ENCODE measurements at regions not wholly inside any gene's neighbourhood (a gene's known extent, or its start where the extent isn't known, plus 50 kb on each side); places are given as distances from the start of the nearest gene placed in this dataset.
"Not testable (repeated sequence)": the region's sequence is repeated elsewhere in the genome, so short reads cannot be mapped to it uniquely, and the experiment has no call there.

- H3K9me3 Mint-ChIP-seq: no peaks in the 10 kb centered on the region
- no peak overlapping the region for H3K4me3 Mint-ChIP-seq
- no peaks in the 10 kb centered on the region for H3K4me1 Mint-ChIP-seq (ENCODE audit: low read depth)
These were observed 78.4 kb upstream of the PPP1R26 start for GRCh38 chr9:135401218-135401617.

DNA sequence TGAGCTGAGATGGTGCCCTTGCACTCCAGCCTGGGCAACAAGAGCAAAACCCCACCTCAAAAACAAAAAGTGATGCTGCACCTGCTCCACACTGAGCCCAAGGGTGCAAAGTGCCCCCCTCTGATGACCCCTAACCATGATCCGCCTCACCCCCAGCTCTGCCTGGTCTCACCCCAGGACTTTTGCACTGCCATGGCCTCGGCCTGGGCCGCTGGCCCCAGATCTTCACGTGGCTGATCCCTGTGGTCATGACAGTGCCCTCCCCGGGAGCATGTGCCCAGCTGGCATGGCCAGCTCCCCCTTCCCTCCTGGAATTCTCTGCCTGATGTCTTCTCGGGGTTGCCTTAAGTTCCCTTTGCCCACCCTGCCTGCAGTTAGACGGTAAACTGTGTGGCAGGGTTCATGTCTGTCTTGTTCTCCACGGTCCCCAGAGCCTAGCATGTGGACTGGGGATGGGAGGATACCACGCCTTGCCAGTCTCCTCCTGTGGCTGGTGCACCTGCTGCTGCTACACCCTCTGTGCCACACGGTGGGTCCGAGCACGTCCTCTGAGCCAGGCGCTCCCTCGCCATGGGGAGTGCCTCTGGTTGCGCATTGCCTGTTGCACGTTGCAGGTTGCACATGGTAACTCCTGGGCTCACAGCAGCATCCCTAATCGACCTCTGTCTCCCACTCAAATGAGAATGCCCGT, 77.4 kb upstream of the PPP1R26 start:
- no peaks in the 10 kb centered on the region for H3K9me3 Mint-ChIP-seq
- no peaks in the 10 kb centered on the region for H3K27me3 Mint-ChIP-seq
- no peaks in the 10 kb centered on the region for H3K4me1 Mint-ChIP-seq (ENCODE audit: low read depth)
- H3K27ac Mint-ChIP-seq: no peak overlapping the region
- H3K36me3 Mint-ChIP-seq (ENCODE audit: low read depth): no peaks in the 10 kb centered on the region
- no peak overlapping the region for H3K4me3 Mint-ChIP-seq
- intact Hi-C loops (cut with micrococcal nuclease): no loop called here

More at GRCh38 chr9:135401218-135401617, 78.4 kb upstream of the PPP1R26 start:
- H3K36me3 Mint-ChIP-seq (ENCODE audit: low read depth): no peaks in the 10 kb centered on the region
- intact Hi-C loops (cut with micrococcal nuclease): no loop called here
- no peak overlapping the region for H3K27ac Mint-ChIP-seq
- H3K27me3 Mint-ChIP-seq: no peaks in the 10 kb centered on the region

GRCh38 chr9:135402739-135403695, 76.6 kb upstream of the PPP1R26 start:
- H3K9me3 Mint-ChIP-seq: no peaks in the 10 kb centered on the region
- no peaks in the 10 kb centered on the region for H3K36me3 Mint-ChIP-seq (ENCODE audit: low read depth)
- no peak overlapping the region for H3K4me3 Mint-ChIP-seq
- no peaks in the 10 kb centered on the region for H3K27me3 Mint-ChIP-seq
- intact Hi-C loops (cut with micrococcal nuclease): no loop called here
- no peaks in the 10 kb centered on the region for H3K4me1 Mint-ChIP-seq (ENCODE audit: low read depth)
- no peak overlapping the region for H3K27ac Mint-ChIP-seq

DNA sequence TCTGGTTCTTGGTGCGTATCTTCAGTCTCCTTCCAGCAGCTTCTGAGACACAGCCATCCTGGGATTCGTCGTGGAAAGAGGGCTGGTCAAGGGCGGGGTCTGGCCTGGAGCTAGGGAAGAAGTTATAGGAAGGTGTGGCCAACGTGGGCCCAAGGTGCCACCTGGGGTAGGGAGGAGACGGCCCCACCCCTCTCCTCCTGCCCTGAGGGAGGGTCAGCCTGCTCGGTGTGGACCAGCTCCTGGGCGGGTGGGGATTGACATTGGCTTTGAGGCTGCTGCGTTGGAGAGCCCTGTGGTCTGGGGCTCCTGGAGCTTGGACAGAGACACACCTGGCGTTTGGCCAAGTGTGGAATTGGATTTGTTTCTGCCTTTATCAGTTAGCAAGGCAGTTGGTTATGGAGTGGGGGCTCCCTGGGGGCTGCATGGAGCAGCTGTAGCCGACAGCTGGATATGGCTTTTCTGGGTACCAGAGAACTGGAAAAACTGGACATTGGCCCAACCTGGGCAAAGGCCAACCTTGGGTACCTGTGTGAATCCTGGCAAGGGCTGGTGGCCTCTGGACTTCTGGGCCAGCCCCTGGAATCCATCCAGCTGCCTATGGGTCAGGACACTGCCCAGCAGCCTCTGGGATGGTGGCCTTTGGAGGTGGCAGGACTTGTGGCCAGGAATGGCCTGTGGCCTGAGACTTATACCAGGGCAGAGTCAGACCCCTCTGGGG, 75.7 kb upstream of the PPP1R26 start:
- no peaks in the 10 kb centered on the region for H3K9me3 Mint-ChIP-seq
- H3K36me3 Mint-ChIP-seq (ENCODE audit: low read depth): no peaks in the 10 kb centered on the region
- no peak overlapping the region for H3K4me3 Mint-ChIP-seq
- H3K27me3 Mint-ChIP-seq: peaks cover 3% of the 10 kb centered on the region
- intact Hi-C loops (cut with micrococcal nuclease): no loop called here
- H3K27ac Mint-ChIP-seq: no peak overlapping the region
- no peaks in the 10 kb centered on the region for H3K4me1 Mint-ChIP-seq (ENCODE audit: low read depth)

DNA sequence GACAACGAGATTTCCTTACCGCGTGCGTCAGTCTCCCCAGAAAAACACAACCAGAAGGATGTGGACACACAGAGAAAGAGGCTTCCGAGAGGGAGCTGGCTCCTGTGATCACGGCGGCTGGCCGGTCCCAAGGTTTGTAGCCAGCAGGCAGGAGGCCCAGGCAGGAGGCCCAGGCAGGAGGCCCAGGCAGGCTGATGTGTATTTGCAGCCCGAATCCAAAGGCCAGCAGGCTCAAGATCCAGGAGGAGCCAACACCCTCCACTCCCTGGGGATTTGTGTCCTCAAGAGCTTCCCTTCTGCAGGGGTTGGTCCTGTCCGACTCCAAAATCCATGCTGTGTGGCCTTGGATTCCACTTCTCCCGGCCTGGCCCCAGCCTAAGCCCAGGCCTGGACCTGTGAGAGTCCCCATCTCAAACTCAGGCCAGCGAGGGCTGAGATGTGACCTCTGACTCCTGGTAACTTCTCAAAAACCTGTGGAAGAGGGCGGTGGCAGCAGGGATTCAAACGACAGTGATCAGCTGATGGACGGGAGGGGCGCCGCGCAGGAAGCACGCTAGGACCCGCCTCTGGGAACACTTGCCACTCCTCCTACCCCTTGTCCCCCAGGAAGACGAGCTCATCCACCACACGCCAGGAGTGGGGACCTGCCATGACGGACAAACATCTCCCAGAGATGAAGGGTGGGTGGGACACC, 75.0 kb upstream of the PPP1R26 start:
- peaks cover 3% of the 10 kb centered on the region for H3K27me3 Mint-ChIP-seq

GRCh38 chr9:135405145-135405464, 74.5 kb upstream of the PPP1R26 start:
- not testable (repeated sequence) for H3K4me3 Mint-ChIP-seq

More for the DNA sequence above, 75.0 kb upstream of the PPP1R26 start:
- no peak overlapping the region for H3K27ac Mint-ChIP-seq
- no peaks in the 10 kb centered on the region for H3K9me3 Mint-ChIP-seq
- intact Hi-C loops (cut with micrococcal nuclease): no loop called here
- H3K36me3 Mint-ChIP-seq (ENCODE audit: low read depth): no peaks in the 10 kb centered on the region
- no peak overlapping the region for H3K4me3 Mint-ChIP-seq
- H3K4me1 Mint-ChIP-seq (ENCODE audit: low read depth): no peaks in the 10 kb centered on the region

GRCh38 chr9:135408476-135409254, 70.9 kb upstream of the PPP1R26 start:
- H3K27ac Mint-ChIP-seq: no peak overlapping the region
- H3K4me3 Mint-ChIP-seq: no peak overlapping the region
- peaks cover 22% of the 10 kb centered on the region for H3K27me3 Mint-ChIP-seq
- no peaks in the 10 kb centered on the region for H3K36me3 Mint-ChIP-seq (ENCODE audit: low read depth)
- peaks cover 1% of the 10 kb centered on the region for H3K4me1 Mint-ChIP-seq (ENCODE audit: low read depth)
- H3K9me3 Mint-ChIP-seq: no peaks in the 10 kb centered on the region
- intact Hi-C loops (cut with micrococcal nuclease): no loop called here

More at GRCh38 chr9:135405145-135405464, 74.5 kb upstream of the PPP1R26 start:
- H3K27me3 Mint-ChIP-seq; H3K36me3 Mint-ChIP-seq (ENCODE audit: low read depth); H3K9me3 Mint-ChIP-seq; H3K27ac Mint-ChIP-seq; H3K4me1 Mint-ChIP-seq (ENCODE audit: low read depth); intact Hi-C loops (cut with micrococcal nuclease): not testable (repeated sequence)

- peaks cover 6% of the 10 kb centered on the region for H3K4me1 Mint-ChIP-seq (ENCODE audit: low read depth)
- no peak overlapping the region for H3K4me3 Mint-ChIP-seq
- no peaks in the 10 kb centered on the region for H3K9me3 Mint-ChIP-seq
- intact Hi-C loops (cut with micrococcal nuclease): loop anchor here (10.0 kb wide), 1 partner anchor 715 kb away; no protein-coding TSS in a partner anchor
- H3K27ac Mint-ChIP-seq: no peak overlapping the region
- peaks cover 25% of the 10 kb centered on the region for H3K27me3 Mint-ChIP-seq
- H3K36me3 Mint-ChIP-seq (ENCODE audit: low read depth): no peaks in the 10 kb centered on the region
These were observed 70.0 kb upstream of the PPP1R26 start for GRCh38 chr9:135409286-135410200.

DNA sequence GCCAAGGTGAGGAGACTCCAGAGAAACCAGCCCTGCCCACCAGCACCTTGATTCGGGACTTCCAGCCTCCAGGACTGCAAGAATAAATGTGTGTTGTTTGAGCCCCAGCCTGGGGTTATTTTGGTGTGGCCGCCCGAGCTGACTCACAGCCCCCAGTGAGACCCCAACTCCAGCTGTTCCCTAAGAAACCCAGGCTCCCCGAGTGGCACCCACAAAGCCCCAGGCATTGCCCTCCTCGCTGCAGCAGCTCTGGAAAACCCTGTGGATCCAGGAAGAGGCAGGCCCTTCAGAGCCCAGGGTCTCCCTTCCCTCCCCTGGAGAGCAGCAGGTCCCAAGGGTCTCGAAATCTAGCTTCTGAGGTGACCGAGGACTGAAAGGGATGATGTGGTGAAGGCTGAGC, 69.2 kb upstream of the PPP1R26 start:
- H3K9me3 Mint-ChIP-seq: no peaks in the 10 kb centered on the region
- peaks cover 32% of the 10 kb centered on the region for H3K27me3 Mint-ChIP-seq
- H3K36me3 Mint-ChIP-seq (ENCODE audit: low read depth): no peaks in the 10 kb centered on the region
- no peak overlapping the region for H3K4me3 Mint-ChIP-seq
- intact Hi-C loops (cut with micrococcal nuclease): loop anchor here (10.0 kb wide), 1 partner anchor 716 kb away; no protein-coding TSS in a partner anchor
- H3K27ac Mint-ChIP-seq: no peak overlapping the region
- peaks cover 6% of the 10 kb centered on the region for H3K4me1 Mint-ChIP-seq (ENCODE audit: low read depth)

DNA sequence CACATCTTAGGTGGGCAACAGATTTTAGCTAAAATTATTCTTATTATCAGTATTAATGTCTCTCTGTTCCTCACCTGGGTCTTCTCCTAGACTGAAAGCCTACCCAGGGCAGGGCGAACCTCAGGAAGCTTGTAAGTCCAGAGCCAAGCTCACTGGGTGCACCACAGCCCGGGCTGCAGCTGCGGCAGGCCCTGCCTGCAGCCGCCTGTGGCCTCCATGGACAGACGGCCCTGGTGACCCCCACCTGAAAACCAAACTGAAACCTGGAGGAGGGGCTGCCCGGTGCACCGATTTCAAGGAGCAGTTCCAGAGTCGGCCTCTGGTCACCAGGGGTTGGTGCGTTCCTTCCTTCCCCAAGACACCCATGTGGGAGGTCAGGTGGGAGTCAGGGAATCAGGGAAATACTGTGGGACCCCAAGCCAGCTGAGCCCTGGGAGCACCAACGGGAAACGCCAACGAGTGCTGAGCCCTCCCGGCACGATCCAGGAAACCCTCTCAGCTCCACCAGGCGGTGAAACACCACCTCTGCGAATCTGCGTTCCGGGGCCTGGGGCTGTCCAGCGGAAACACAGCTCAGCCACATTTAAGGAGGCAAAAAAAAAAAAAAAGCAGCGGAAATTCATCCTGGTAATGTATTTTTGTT, 68.6 kb upstream of the PPP1R26 start:
- Mint-ChIP-seq H3K27ac (no peak overlapping the region), H3K36me3 (ENCODE audit: low read depth) (no peaks in the 10 kb centered on the region), H3K9me3 (no peaks in the 10 kb centered on the region), H3K4me1 (ENCODE audit: low read depth) (peaks cover 6% of the 10 kb centered on the region), H3K27me3 (peaks cover 34% of the 10 kb centered on the region), H3K4me3 (no peak overlapping the region)
- intact Hi-C loops (cut with micrococcal nuclease): loop anchor here (10.0 kb wide), 1 partner anchor 716 kb away; no protein-coding TSS in a partner anchor

GRCh38 chr9:135411605-135412004, 68.0 kb upstream of the PPP1R26 start:
- intact Hi-C loops (cut with micrococcal nuclease): loop anchor here (10.0 kb wide), 1 partner anchor 717 kb away; no protein-coding TSS in a partner anchor
- H3K4me3 Mint-ChIP-seq; H3K27ac Mint-ChIP-seq; H3K36me3 Mint-ChIP-seq (ENCODE audit: low read depth); H3K9me3 Mint-ChIP-seq; H3K4me1 Mint-ChIP-seq (ENCODE audit: low read depth): not testable (repeated sequence)
- peaks cover 37% of the 10 kb centered on the region for H3K27me3 Mint-ChIP-seq
